H9 (cell line): ENCODE measurements at regions not wholly inside any gene's neighbourhood (a gene's known extent, or its start where the extent isn't known, plus 50 kb on each side); places are given as distances from the start of the nearest gene placed in this dataset.

ENCODE experiments used
- DNase-seq: peaks from one replicate; pipeline ENCODE4 v3.0.0-alpha.2; 2017
- H2AFZ ChIP-seq: one replicate; pipeline ENCODE4 v1.6.1; 2013; ENCODE audit warnings: mild to moderate bottlenecking, low read length, control low read depth, moderate library complexity
- H2AK5ac ChIP-seq: 2 replicates; pipeline ENCODE4 v1.6.1; 2013; ENCODE audit warnings: low read length, control low read depth, mixed read lengths; ENCODE audit not compliant: insufficient read length
- H2BK120ac ChIP-seq: one replicate; pipeline ENCODE4 v1.6.1; 2013; ENCODE audit warnings: low read depth, mild to moderate bottlenecking, low read length, control low read depth, inconsistent platforms; ENCODE audit not compliant: poor library complexity, severe bottlenecking
- H2BK12ac ChIP-seq: 2 replicates; pipeline ENCODE4 v1.6.1; 2013; ENCODE audit warnings: low read length, control low read depth, mixed read lengths, low read depth; ENCODE audit not compliant: insufficient read length
- H2BK15ac ChIP-seq: 2 replicates; pipeline ENCODE4 v1.6.1; 2013; ENCODE audit warnings: low read depth, low read length, control low read depth
- H2BK20ac ChIP-seq: one replicate; pipeline ENCODE4 v1.6.1; 2013; ENCODE audit warnings: low read depth, mild to moderate bottlenecking, low read length, control low read depth, inconsistent platforms; ENCODE audit not compliant: poor library complexity, severe bottlenecking
- H2BK5ac ChIP-seq: 2 replicates; pipeline ENCODE4 v1.6.1; 2013; ENCODE audit warnings: low read length, control low read depth, mixed read lengths; ENCODE audit not compliant: insufficient read length
- H3K14ac ChIP-seq: 2 replicates; pipeline ENCODE4 v1.6.1; 2013; ENCODE audit warnings: low read length, control low read depth; ENCODE audit not compliant: insufficient read depth
- H3K18ac ChIP-seq: 2 replicates; pipeline ENCODE4 v1.6.1; 2013; ENCODE audit warnings: low read depth, mild to moderate bottlenecking, mixed read lengths, low read length, control low read depth; ENCODE audit not compliant: insufficient read length
- H3K23ac ChIP-seq: 2 replicates; pipeline ENCODE4 v1.6.1; 2013; ENCODE audit warnings: low read length, control low read depth, mixed read lengths, low read depth; ENCODE audit not compliant: insufficient read length
- H3K23me2 ChIP-seq: 2 replicates; pipeline ENCODE4 v1.6.1; 2013; ENCODE audit warnings: low read depth, mild to moderate bottlenecking, mixed read lengths, low read length, control low read depth; ENCODE audit not compliant: insufficient read length, poor library complexity, severe bottlenecking
- H3K27ac ChIP-seq: 2 replicates; pipeline ENCODE4 v1.5.1; 2013; ENCODE audit warnings: low read length, control low read depth, mixed read lengths, low read depth; ENCODE audit not compliant: insufficient read length
- H3K27me3 ChIP-seq: 2 replicates; pipeline ENCODE4 v1.6.1; 2013; ENCODE audit warnings: low read length, control low read depth, inconsistent platforms; ENCODE audit not compliant: insufficient read depth
- H3K4ac ChIP-seq: 2 replicates; pipeline ENCODE4 v1.6.1; 2013; ENCODE audit warnings: low read depth, mild to moderate bottlenecking, control low read depth, inconsistent platforms, low read length, moderate library complexity
- H3K4me1 ChIP-seq: 2 replicates; pipeline ENCODE4 v1.6.1; 2013; ENCODE audit warnings: low read length, control low read depth, inconsistent platforms; ENCODE audit not compliant: insufficient read depth
- H3K4me2 ChIP-seq: 2 replicates; pipeline ENCODE4 v1.6.1; 2013; ENCODE audit warnings: low read length, control low read depth, mixed read lengths; ENCODE audit not compliant: insufficient read length, insufficient read depth
- H3K56ac ChIP-seq: 2 replicates; pipeline ENCODE4 v1.6.1; 2013; ENCODE audit warnings: low read depth, mild to moderate bottlenecking, mixed read lengths, low read length, control low read depth; ENCODE audit not compliant: insufficient read length
- H3K79me1 ChIP-seq: 2 replicates; pipeline ENCODE4 v1.6.1; 2013; ENCODE audit warnings: low read depth, mild to moderate bottlenecking, moderate library complexity, low read length, control low read depth, inconsistent platforms; ENCODE audit not compliant: insufficient read depth, poor library complexity, severe bottlenecking
- H3K79me2 ChIP-seq: 2 replicates; pipeline ENCODE4 v1.6.1; 2013; ENCODE audit warnings: low read length, control low read depth, inconsistent platforms; ENCODE audit not compliant: insufficient read depth
- H3K9ac ChIP-seq: 2 replicates; pipeline ENCODE4 v1.6.1; 2013; ENCODE audit warnings: low read length, control low read depth, mixed read lengths; ENCODE audit not compliant: insufficient read length; ENCODE audit errors: extremely low read depth
- H3K9me3 ChIP-seq: one replicate; pipeline ENCODE4 v1.6.1; 2013; ENCODE audit warnings: low read depth, low read length, inconsistent platforms; ENCODE audit not compliant: control insufficient read depth
- H3T11ph ChIP-seq: one replicate; pipeline ENCODE4 v1.6.1; 2013; ENCODE audit warnings: mild to moderate bottlenecking, low read length, control low read depth, inconsistent platforms
- H4K20me1 ChIP-seq: one replicate; pipeline ENCODE4 v1.6.1; 2013; ENCODE audit not compliant: control insufficient read depth, insufficient read length, insufficient read depth
- H4K5ac ChIP-seq: 2 replicates; pipeline ENCODE4 v1.6.1; 2013; ENCODE audit warnings: low read depth, mild to moderate bottlenecking, mixed read lengths, low read length, control low read depth; ENCODE audit not compliant: insufficient read length
- H4K8ac ChIP-seq: replicated peaks from 2 replicates; pipeline ENCODE4 v1.6.1; 2013; ENCODE audit warnings: low read length, control low read depth, mixed read lengths, low read depth; ENCODE audit not compliant: insufficient read length
- H4K91ac ChIP-seq: 2 replicates; pipeline ENCODE4 v1.6.1; 2013; ENCODE audit warnings: low read depth, mild to moderate bottlenecking, moderate library complexity, mixed read lengths, low read length, control low read depth; ENCODE audit not compliant: insufficient read length
- H3K27ac Mint-ChIP-seq, 3 experiments: 2 replicates in 2 of 3; 3 replicates in 1 of 3; pipeline ENCODE4 v1.8.0; 2020 to 2021; ENCODE audit warnings: mixed read lengths in 3 of 3, mild to moderate bottlenecking in 1 of 3, moderate library complexity in 1 of 3
- H3K27me3 Mint-ChIP-seq: 2 replicates; pipeline ENCODE4 v1.8.0; 2021; ENCODE audit warnings: low read depth, mild to moderate bottlenecking, moderate library complexity, mixed read lengths
- H3K36me3 Mint-ChIP-seq, 3 experiments: 2 replicates in 2 of 3; 3 replicates in 1 of 3; pipeline ENCODE4 v1.8.0; 2020 to 2021; ENCODE audit warnings: low read depth in 3 of 3, mixed read lengths in 3 of 3; ENCODE audit not compliant: insufficient read depth in 1 of 3
- H3K4me1 Mint-ChIP-seq, 2 experiments: 2 replicates each; pipeline ENCODE4 v1.8.0; 2020; ENCODE audit warnings: mixed read lengths in 2 of 2
- H3K4me3 Mint-ChIP-seq, 2 experiments: 2 replicates in 1 of 2; 3 replicates in 1 of 2; pipeline ENCODE4 v1.8.0; 2020 to 2021; ENCODE audit warnings: mild to moderate bottlenecking in 2 of 2, mixed read lengths in 2 of 2, moderate library complexity in 1 of 2
- H3K9me3 Mint-ChIP-seq, 2 experiments: 2 replicates in 1 of 2; 3 replicates in 1 of 2; pipeline ENCODE4 v1.8.0; 2020; ENCODE audit warnings: mild to moderate bottlenecking in 2 of 2, mixed read lengths in 2 of 2, moderate library complexity in 1 of 2
- CTCF ChIP-seq: fragments of 200-600 bp; sonication (generic); conservative IDR thresholded peaks from 3 replicates; pipeline ENCODE4 v1.8.0; 2021; ENCODE audit warnings: antibody characterized with exemption, mild to moderate bottlenecking
- WGBS: extraction: QIAGEN DNeasy Blood & Tissue Kit; methylation state at CpG from one replicate; pipeline ENCODE4 v1.1.7; 2013; ENCODE audit warnings: missing lambda C conversion rate, low lambda C conversion rate, mixed read lengths; ENCODE audit not compliant: insufficient read length; ENCODE audit errors: extremely low coverage; 5-methylcytosine and 5-hydroxymethylcytosine counted together

- no peaks in the 10 kb centered on the region for H4K20me1 ChIP-seq
- no peak overlapping the region for H3K4ac ChIP-seq
- H3K4me2 ChIP-seq: no peak overlapping the region
- TF ChIP-seq CTCF: no peak
- no peak overlapping the region for H3K27ac Mint-ChIP-seq
- no peak overlapping the region for H4K8ac ChIP-seq
- no peak overlapping the region for H2BK20ac ChIP-seq
- H3K23me2 ChIP-seq: no peaks in the 10 kb centered on the region
- H3K4me3 Mint-ChIP-seq: no peak overlapping the region
- WGBS: no CpG with 5 or more reads among the region's 7 CpGs
- no peaks in the 10 kb centered on the region for H3K79me1 ChIP-seq
- H2BK5ac ChIP-seq: no peak overlapping the region
- H3K36me3 Mint-ChIP-seq: no peaks in the 10 kb centered on the region; a peak in 1 of 7 replicates
- no peaks in the 10 kb centered on the region for H3K4me1 ChIP-seq
- no peaks in the 10 kb centered on the region for H3K27me3 ChIP-seq
- no peak overlapping the region for H4K5ac ChIP-seq
- H4K91ac ChIP-seq: no peak overlapping the region
- no peak overlapping the region for H3K23ac ChIP-seq
- H3K9ac ChIP-seq: no peak overlapping the region
- no peaks in the 10 kb centered on the region for H3K9me3 ChIP-seq
- H3K56ac ChIP-seq: no peak overlapping the region
- H3K79me2 ChIP-seq: no peaks in the 10 kb centered on the region
- peaks cover 28 to 29% of the 10 kb centered on the region in 2 experiments for H3K4me1 Mint-ChIP-seq
- H3K27ac ChIP-seq: no peak overlapping the region
- no peak overlapping the region for H2BK12ac ChIP-seq
- H3K9me3 Mint-ChIP-seq: no peaks in the 10 kb centered on the region; a peak in 2 of 5 replicates
- DNase-seq: no peak
- no peak overlapping the region for H2AFZ ChIP-seq
- no peak overlapping the region for H2AK5ac ChIP-seq
- no peak overlapping the region for H3K18ac ChIP-seq
- no peak overlapping the region for H3T11ph ChIP-seq
- H3K14ac ChIP-seq: no peak overlapping the region
- H2BK120ac ChIP-seq: no peak overlapping the region
- H2BK15ac ChIP-seq: no peak overlapping the region
- peaks cover 4% of the 10 kb centered on the region for H3K27me3 Mint-ChIP-seq
Observed at GRCh38 chr4:123346330-123346940, 50.2 kb upstream of the SPRY1 start.
